CD4-positive, alpha-beta T cell treated with Interleukin-15 for 4 hours (primary cell): ENCODE measurements at regions not wholly inside any gene's neighbourhood (a gene's known extent, or its start where the extent isn't known, plus 50 kb on each side); places are given as distances from the start of the nearest gene placed in this dataset.

ENCODE experiments used
- DNase-seq: peaks from one replicate; pipeline ENCODE4 v3.0.0-alpha.2; 2020; ENCODE audit warnings: low spot score

- DNase-seq: no peak
Observed at GRCh38 chr1:223052931-223053330, 90.1 kb downstream of the TLR5 start.

DNA sequence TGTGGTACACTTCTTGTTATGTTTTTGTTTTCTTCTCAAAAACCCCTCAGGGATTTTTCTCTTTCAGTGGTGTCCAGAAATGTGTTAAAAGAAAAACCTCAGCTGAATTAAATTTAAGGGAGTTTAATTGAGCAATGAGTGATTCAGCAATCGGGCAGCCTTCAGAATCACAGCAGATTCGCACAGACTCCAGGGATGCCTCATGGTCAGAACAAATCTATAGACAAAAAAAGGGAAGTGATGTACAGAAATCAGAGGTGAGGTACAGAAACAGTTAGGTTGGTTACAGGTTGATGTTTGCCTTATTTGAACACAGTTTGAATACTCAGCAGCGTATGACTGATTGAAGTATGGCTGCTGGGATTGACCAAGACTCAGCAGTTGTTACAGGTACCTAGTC, 86.2 kb downstream of the TLR5 start:
- DNase-seq: no peak

DNA sequence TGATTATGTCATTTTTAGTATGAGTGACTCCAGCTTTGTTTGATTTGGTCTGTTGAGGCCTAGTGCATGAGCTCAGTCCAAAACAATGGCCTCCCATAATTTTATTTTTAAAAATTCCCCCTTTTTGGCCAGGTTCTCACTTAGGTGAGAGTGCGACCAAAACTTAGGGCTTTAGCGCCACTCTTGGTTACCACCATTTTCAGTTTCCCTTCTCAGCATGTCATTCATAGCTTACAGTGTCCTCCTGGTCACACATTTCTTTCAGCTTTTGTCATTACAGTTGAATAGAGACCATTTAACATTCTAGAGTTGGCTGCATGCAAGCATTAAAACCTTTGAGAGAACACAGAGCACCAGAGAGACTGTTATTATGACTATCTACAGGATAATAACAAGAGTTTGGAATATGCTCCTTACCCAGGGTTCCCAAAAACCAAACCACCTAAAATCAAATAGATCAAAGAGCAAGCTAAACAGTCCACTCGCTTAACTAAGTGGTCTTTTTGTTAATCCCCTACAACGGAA, 85.4 kb downstream of the TLR5 start:
- no peak for DNase-seq
